GM23338 (cell line): ENCODE measurements at regions not wholly inside any gene's neighbourhood (a gene's known extent, or its start where the extent isn't known, plus 50 kb on each side); places are given as distances from the start of the nearest gene placed in this dataset.
"Not testable (repeated sequence)": the region's sequence is repeated elsewhere in the genome, so short reads cannot be mapped to it uniquely, and the experiment has no call there.

Source experiments
- EZH2 ChIP-seq: fragments of 200-600 bp; sonication (generic); IDR thresholded peaks from one replicate; pipeline ENCODE4 v1.8.0; 2017; ENCODE audit warnings: antibody characterized with exemption, mild to moderate bottlenecking, low read depth; ENCODE audit not compliant: unreplicated experiment
- EZH2phosphoT487 ChIP-seq: fragments of 200-600 bp; sonication (generic); IDR thresholded peaks from one replicate; pipeline ENCODE4 v1.8.1; 2018; ENCODE audit warnings: antibody characterized with exemption; ENCODE audit not compliant: unreplicated experiment
- POLR2AphosphoS5 ChIP-seq: IDR thresholded peaks from 2 replicates; pipeline ENCODE4 v1.6.1; 2016; ENCODE audit warnings: antibody characterized with exemption, low read depth
- ZNF114 ChIP-seq: fragments of 250-450 bp; sonication (Bioruptor Pico); IDR thresholded peaks from 2 replicates; pipeline ENCODE4 v1.5.0; 2020; ENCODE audit warnings: mild to moderate bottlenecking, moderate library complexity
- ZNF331 ChIP-seq: fragments of 250-450 bp; sonication (Bioruptor Pico); IDR thresholded peaks from 2 replicates; pipeline ENCODE4 v1.5.0; 2020; ENCODE audit warnings: low read depth, mild to moderate bottlenecking, moderate library complexity
- TF ChIP-seq, protein P1 (sequence below), 2 experiments: fragments of 200-600 bp in 1 of 2; sonication (generic) in 1 of 2; conservative IDR thresholded peaks; 2 replicates each; pipeline versions ENCODE4 v1.5.1 to v1.6.1; 2016 to 2017; ENCODE audit warnings: antibody characterized with exemption in 2 of 2, low read depth in 2 of 2, mild to moderate bottlenecking in 2 of 2, moderate library complexity in 1 of 2
- TF ChIP-seq, protein P2 (sequence below): IDR thresholded peaks from one replicate; pipeline ENCODE4 v1.6.1; 2018; ENCODE audit warnings: antibody characterized with exemption; ENCODE audit not compliant: unreplicated experiment

- not testable (repeated sequence) for TF ChIP-seq POLR2AphosphoS5; EZH2phosphoT487; EZH2; ZNF114 (CRISPR knock-in tag); ZNF331 (CRISPR knock-in tag)
- TF ChIP-seq, protein P1, sequence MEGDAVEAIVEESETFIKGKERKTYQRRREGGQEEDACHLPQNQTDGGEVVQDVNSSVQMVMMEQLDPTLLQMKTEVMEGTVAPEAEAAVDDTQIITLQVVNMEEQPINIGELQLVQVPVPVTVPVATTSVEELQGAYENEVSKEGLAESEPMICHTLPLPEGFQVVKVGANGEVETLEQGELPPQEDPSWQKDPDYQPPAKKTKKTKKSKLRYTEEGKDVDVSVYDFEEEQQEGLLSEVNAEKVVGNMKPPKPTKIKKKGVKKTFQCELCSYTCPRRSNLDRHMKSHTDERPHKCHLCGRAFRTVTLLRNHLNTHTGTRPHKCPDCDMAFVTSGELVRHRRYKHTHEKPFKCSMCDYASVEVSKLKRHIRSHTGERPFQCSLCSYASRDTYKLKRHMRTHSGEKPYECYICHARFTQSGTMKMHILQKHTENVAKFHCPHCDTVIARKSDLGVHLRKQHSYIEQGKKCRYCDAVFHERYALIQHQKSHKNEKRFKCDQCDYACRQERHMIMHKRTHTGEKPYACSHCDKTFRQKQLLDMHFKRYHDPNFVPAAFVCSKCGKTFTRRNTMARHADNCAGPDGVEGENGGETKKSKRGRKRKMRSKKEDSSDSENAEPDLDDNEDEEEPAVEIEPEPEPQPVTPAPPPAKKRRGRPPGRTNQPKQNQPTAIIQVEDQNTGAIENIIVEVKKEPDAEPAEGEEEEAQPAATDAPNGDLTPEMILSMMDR (conservative IDR thresholded peaks at IDR 0.05; ENCODE audit: low read depth in 2 of 2), result not testable (repeated sequence)
- TF ChIP-seq, protein P2, sequence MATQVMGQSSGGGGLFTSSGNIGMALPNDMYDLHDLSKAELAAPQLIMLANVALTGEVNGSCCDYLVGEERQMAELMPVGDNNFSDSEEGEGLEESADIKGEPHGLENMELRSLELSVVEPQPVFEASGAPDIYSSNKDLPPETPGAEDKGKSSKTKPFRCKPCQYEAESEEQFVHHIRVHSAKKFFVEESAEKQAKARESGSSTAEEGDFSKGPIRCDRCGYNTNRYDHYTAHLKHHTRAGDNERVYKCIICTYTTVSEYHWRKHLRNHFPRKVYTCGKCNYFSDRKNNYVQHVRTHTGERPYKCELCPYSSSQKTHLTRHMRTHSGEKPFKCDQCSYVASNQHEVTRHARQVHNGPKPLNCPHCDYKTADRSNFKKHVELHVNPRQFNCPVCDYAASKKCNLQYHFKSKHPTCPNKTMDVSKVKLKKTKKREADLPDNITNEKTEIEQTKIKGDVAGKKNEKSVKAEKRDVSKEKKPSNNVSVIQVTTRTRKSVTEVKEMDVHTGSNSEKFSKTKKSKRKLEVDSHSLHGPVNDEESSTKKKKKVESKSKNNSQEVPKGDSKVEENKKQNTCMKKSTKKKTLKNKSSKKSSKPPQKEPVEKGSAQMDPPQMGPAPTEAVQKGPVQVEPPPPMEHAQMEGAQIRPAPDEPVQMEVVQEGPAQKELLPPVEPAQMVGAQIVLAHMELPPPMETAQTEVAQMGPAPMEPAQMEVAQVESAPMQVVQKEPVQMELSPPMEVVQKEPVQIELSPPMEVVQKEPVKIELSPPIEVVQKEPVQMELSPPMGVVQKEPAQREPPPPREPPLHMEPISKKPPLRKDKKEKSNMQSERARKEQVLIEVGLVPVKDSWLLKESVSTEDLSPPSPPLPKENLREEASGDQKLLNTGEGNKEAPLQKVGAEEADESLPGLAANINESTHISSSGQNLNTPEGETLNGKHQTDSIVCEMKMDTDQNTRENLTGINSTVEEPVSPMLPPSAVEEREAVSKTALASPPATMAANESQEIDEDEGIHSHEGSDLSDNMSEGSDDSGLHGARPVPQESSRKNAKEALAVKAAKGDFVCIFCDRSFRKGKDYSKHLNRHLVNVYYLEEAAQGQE, result not testable (repeated sequence)
These were observed 97.7 kb upstream of the CCDC90B start for GRCh38 chr11:83383838-83384237.
